Upper lobe of left lung (tissue), 4 donors: ENCODE measurements at regions not wholly inside any gene's neighbourhood (a gene's known extent, or its start where the extent isn't known, plus 50 kb on each side); places are given as distances from the start of the nearest gene placed in this dataset.

Experiments
- CTCF ChIP-seq, 6 experiments: fragments of 450-650 bp in 4 of 6; fragments of 200-600 bp in 2 of 6; sonication (generic) in 2 of 6; IDR thresholded peaks; one replicate each; pipeline ENCODE4 v1.5.1; 2016 to 2019; ENCODE audit warnings: antibody characterized with exemption in 6 of 6
- EP300 ChIP-seq, 4 donors: sonication (generic); formaldehyde crosslinking; IDR thresholded peaks; one replicate each; pipeline ENCODE4 v1.5.1; 2017; ENCODE audit warnings: antibody characterized with exemption in 4 of 4, control low read depth in 2 of 4
- POLR2A ChIP-seq, 4 donors: fragments of 450-650 bp; IDR thresholded peaks; one replicate each; pipeline ENCODE4 v1.5.1; 2016 to 2017; ENCODE audit warnings: antibody characterized with exemption in 4 of 4, mild to moderate bottlenecking in 2 of 4

GRCh38 chr2:208984376-208985090, 439.3 kb upstream of the MAP2 start:
- TF ChIP-seq POLR2A (IDR thresholded peaks at IDR 0.05), result no peak
- TF ChIP-seq EP300 (IDR thresholded peaks at IDR 0.05), result no peak
- TF ChIP-seq CTCF (IDR thresholded peaks at IDR 0.05), result no peak
